ENCODE measurements at regions not wholly inside any gene's neighbourhood (a gene's known extent, or its start where the extent isn't known, plus 50 kb on each side); places are given as distances from the start of the nearest gene placed in this dataset.
"Not testable (repeated sequence)": the region's sequence is repeated elsewhere in the genome, so short reads cannot be mapped to it uniquely, and the experiment has no call there.

GRCh38 chr13:80069374-80069773 is 271.6 kb downstream of the SPRY2 start:
- Histone ChIP-seq H3K4me3 (ENCODE audit: low read depth in 1 of 3, low read length in 3 of 3) (no peak overlapping the region), H3K9me3 (ENCODE audit: control insufficient read depth in 4 of 4, low read length in 3 of 4) (no peaks in the 10 kb centered on the region), H3K36me3 (ENCODE audit: control insufficient read depth in 4 of 4, insufficient read depth in 3 of 4, low read depth in 1 of 4, low read length in 3 of 4) (no peaks in the 10 kb centered on the region), H3K4me1 (ENCODE audit: control insufficient read depth in 4 of 4, insufficient read depth in 4 of 4, low read length in 3 of 4) (peaks cover 0 to 4% (median under 1%) of the 10 kb centered on the region in 4 donors), H3K27ac (ENCODE audit: low read depth in 1 of 2, low read length in 2 of 2) (no peak overlapping the region), H3K27me3 (ENCODE audit: control insufficient read depth in 4 of 4, insufficient read depth in 4 of 4, low read length in 3 of 4) (no peaks in the 10 kb centered on the region), H3K9ac (ENCODE audit: low read depth in 1 of 2, low read length in 2 of 2) (no peak overlapping the region)
- TF ChIP-seq SP1 (IDR thresholded peaks at IDR 0.05), result no peak
- no peak for DNase-seq (ENCODE audit: low spot score)
- 92% methylated on average over 3 of the region's 3 CpGs for WGBS

- no peaks in the 10 kb centered on the region for H3K9me3 ChIP-seq (ENCODE audit: control insufficient read depth in 4 of 4, low read length in 3 of 4)
- no peak overlapping the region for H3K9ac ChIP-seq (ENCODE audit: low read depth in 1 of 2, low read length in 2 of 2)
- WGBS, result 55% methylated on average over 1 of the region's 1 CpG
- peaks cover 0 to 4% (median 0%) of the 10 kb centered on the region in 4 donors for H3K4me1 ChIP-seq (ENCODE audit: control insufficient read depth in 4 of 4, insufficient read depth in 4 of 4, low read length in 3 of 4)
- no peaks in the 10 kb centered on the region for H3K27me3 ChIP-seq (ENCODE audit: control insufficient read depth in 4 of 4, insufficient read depth in 4 of 4, low read length in 3 of 4)
- peaks cover 0 to 5% (median 0%) of the 10 kb centered on the region in 4 donors for H3K36me3 ChIP-seq (ENCODE audit: control insufficient read depth in 4 of 4, insufficient read depth in 3 of 4, low read depth in 1 of 4, low read length in 3 of 4)
- H3K4me3 ChIP-seq (ENCODE audit: low read depth in 1 of 3, low read length in 3 of 3), result no peak overlapping the region
- TF ChIP-seq SP1 (IDR thresholded peaks at IDR 0.05) (no peak), REST (IDR thresholded peaks at IDR 0.05) (no peak), ATF3 (IDR thresholded peaks at IDR 0.05) (no peak), HNF4A (conservative IDR thresholded peaks at IDR 0.05) (no peak), MAX (IDR thresholded peaks at IDR 0.05) (no peak), GABPA (IDR thresholded peaks at IDR 0.05 in 1 of 2, conservative IDR thresholded peaks at IDR 0.05 in 1 of 2) (no peak), FOXA1 (IDR thresholded peaks at IDR 0.05) (no peak), CTCF (IDR thresholded peaks at IDR 0.05; ENCODE audit: low read depth, low read length, missing input control) (no peak), YY1 (IDR thresholded peaks at IDR 0.05) (no peak), RXRA (IDR thresholded peaks at IDR 0.05) (no peak), FOXA2 (IDR thresholded peaks at IDR 0.05) (no peak), JUND (IDR thresholded peaks at IDR 0.05) (no peak), EGR1 (IDR thresholded peaks at IDR 0.05; ENCODE audit: low read depth in 2 of 2) (no peak), NR2F2 (IDR thresholded peaks at IDR 0.05) (no peak), RAD21 (IDR thresholded peaks at IDR 0.05) (no peak), HNF4G (IDR thresholded peaks at IDR 0.05) (no peak)
- TF ChIP-seq, protein P1, sequence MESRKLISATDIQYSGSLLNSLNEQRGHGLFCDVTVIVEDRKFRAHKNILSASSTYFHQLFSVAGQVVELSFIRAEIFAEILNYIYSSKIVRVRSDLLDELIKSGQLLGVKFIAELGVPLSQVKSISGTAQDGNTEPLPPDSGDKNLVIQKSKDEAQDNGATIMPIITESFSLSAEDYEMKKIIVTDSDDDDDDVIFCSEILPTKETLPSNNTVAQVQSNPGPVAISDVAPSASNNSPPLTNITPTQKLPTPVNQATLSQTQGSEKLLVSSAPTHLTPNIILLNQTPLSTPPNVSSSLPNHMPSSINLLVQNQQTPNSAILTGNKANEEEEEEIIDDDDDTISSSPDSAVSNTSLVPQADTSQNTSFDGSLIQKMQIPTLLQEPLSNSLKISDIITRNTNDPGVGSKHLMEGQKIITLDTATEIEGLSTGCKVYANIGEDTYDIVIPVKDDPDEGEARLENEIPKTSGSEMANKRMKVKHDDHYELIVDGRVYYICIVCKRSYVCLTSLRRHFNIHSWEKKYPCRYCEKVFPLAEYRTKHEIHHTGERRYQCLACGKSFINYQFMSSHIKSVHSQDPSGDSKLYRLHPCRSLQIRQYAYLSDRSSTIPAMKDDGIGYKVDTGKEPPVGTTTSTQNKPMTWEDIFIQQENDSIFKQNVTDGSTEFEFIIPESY (IDR thresholded peaks at IDR 0.05), result no peak
- no peak overlapping the region for H3K27ac ChIP-seq (ENCODE audit: low read depth in 1 of 2, low read length in 2 of 2)
- DNase-seq (ENCODE audit: low spot score), result no peak
These were observed 274.9 kb downstream of the SPRY2 start for GRCh38 chr13:80065996-80066395.

- H3K9ac ChIP-seq (ENCODE audit: low read depth in 1 of 2, low read length in 2 of 2); H3K9me3 ChIP-seq (ENCODE audit: control insufficient read depth in 4 of 4, low read length in 3 of 4); DNase-seq (ENCODE audit: low spot score); H3K27ac ChIP-seq (ENCODE audit: low read depth in 1 of 2, low read length in 2 of 2); H3K36me3 ChIP-seq (ENCODE audit: control insufficient read depth in 4 of 4, insufficient read depth in 3 of 4, low read depth in 1 of 4, low read length in 3 of 4); H3K4me1 ChIP-seq (ENCODE audit: control insufficient read depth in 4 of 4, insufficient read depth in 4 of 4, low read length in 3 of 4); H3K4me3 ChIP-seq (ENCODE audit: low read depth in 1 of 3, low read length in 3 of 3); H3K27me3 ChIP-seq (ENCODE audit: control insufficient read depth in 4 of 4, insufficient read depth in 4 of 4, low read length in 3 of 4): not testable (repeated sequence)
These were observed 278.5 kb downstream of the SPRY2 start for GRCh38 chr13:80062416-80062815.

Data from liver (tissue), 8 donors.